ENCODE measurements at regions not wholly inside any gene's neighbourhood (a gene's known extent, or its start where the extent isn't known, plus 50 kb on each side); places are given as distances from the start of the nearest gene placed in this dataset.

DNA sequence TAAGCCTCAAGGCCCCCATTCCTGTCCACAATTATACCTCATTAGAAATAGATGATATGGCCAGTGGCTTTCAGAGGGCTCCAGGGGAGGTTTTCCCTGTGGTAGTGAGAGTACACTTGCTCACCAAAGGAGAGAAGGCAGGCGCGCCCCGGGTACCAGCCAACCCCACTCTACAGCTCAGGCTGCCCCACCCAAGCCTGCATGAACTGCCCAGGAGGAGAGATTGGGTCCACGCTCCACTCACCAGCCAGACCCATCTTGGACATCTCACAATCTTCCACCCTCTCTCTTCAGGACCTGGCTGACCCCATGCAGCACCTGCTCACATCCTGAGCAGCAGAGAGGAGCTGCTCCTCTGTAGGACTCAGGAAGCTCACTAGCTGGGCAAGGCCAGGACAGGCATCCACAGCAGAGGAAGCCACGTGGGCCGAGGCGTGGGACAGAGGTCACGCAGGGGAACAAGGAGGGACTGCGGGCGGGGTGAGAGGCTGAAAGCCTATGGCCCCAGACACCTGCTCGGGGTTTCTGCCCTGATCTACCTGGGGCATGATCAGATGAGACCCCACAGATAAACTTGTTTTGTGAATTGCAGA is 53.9 kb upstream of the GLI2 start:
- TF ChIP-seq, protein P1, sequence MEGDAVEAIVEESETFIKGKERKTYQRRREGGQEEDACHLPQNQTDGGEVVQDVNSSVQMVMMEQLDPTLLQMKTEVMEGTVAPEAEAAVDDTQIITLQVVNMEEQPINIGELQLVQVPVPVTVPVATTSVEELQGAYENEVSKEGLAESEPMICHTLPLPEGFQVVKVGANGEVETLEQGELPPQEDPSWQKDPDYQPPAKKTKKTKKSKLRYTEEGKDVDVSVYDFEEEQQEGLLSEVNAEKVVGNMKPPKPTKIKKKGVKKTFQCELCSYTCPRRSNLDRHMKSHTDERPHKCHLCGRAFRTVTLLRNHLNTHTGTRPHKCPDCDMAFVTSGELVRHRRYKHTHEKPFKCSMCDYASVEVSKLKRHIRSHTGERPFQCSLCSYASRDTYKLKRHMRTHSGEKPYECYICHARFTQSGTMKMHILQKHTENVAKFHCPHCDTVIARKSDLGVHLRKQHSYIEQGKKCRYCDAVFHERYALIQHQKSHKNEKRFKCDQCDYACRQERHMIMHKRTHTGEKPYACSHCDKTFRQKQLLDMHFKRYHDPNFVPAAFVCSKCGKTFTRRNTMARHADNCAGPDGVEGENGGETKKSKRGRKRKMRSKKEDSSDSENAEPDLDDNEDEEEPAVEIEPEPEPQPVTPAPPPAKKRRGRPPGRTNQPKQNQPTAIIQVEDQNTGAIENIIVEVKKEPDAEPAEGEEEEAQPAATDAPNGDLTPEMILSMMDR (IDR thresholded peaks at IDR 0.05): no peak
- no peak for TF ChIP-seq POLR2A (IDR thresholded peaks at IDR 0.05)

Measured in heart left ventricle (tissue), 13 donors.